ENCODE measurements at regions not wholly inside any gene's neighbourhood (a gene's known extent, or its start where the extent isn't known, plus 50 kb on each side); places are given as distances from the start of the nearest gene placed in this dataset.

GRCh38 chr1:83698644-83699043 lies 300.3 kb downstream of the TTLL7 start:
- ChIA-PET CTCF (no interaction called here), POLR2A (ENCODE audit: unreplicated experiment) (no interaction called here)
- no peak overlapping the region for H4K91ac ChIP-seq (ENCODE audit: insufficient read depth, low read depth, low read length)
- intact Hi-C loops (cut with micrococcal nuclease), result loop anchor here (10.0 kb wide), 1 partner anchor 516 kb away; no protein-coding TSS in a partner anchor
- TF ChIP-seq MAZ (IDR thresholded peaks at IDR 0.05; ENCODE audit: borderline replicate concordance, low read depth, low read length) (no peak), FOS (IDR thresholded peaks at IDR 0.05; ENCODE audit: low read depth, low read length) (no peak), RCOR1 (IDR thresholded peaks at IDR 0.05; ENCODE audit: insufficient replicate concordance, low read length) (no peak), USF2 (IDR thresholded peaks at IDR 0.05; ENCODE audit: low read depth, low read length) (no peak), NFE2L2 (IDR thresholded peaks at IDR 0.05; ENCODE audit: low read depth, low read length) (no peak), ELK1 (IDR thresholded peaks at IDR 0.05; ENCODE audit: borderline replicate concordance, low read depth, low read length) (no peak), RFX5 (IDR thresholded peaks at IDR 0.05; ENCODE audit: low read depth, low read length) (no peak), POLR2A (IDR thresholded peaks at IDR 0.05; ENCODE audit: low read depth, low read length) (no peak), CHD1 (IDR thresholded peaks at IDR 0.05; ENCODE audit: low read depth, low read length) (no peak), BHLHE40 (IDR thresholded peaks at IDR 0.05; ENCODE audit: low read depth, low read length) (no peak), CTCF (conservative IDR thresholded peaks at IDR 0.05; ENCODE audit: low read depth, low read length) (no peak), CEBPB (IDR thresholded peaks at IDR 0.05; ENCODE audit: low read depth, low read length) (no peak), MXI1 (IDR thresholded peaks at IDR 0.05; ENCODE audit: borderline replicate concordance, low read depth, low read length) (no peak), SMC3 (IDR thresholded peaks at IDR 0.05; ENCODE audit: low read depth, low read length) (no peak), MAFK (IDR thresholded peaks at IDR 0.05; ENCODE audit: low read depth, low read length) (no peak), RAD21 (IDR thresholded peaks at IDR 0.05; ENCODE audit: low read length) (no peak)
- no peak overlapping the region for H3K9ac ChIP-seq (ENCODE audit: low read depth, low read length)
- ATAC-seq (ENCODE audit: low read depth) (no peak), DNase-seq (no peak)
- no peaks in the 10 kb centered on the region for H3K9me1 ChIP-seq (ENCODE audit: insufficient read depth, low read length)
- H3K4ac ChIP-seq (ENCODE audit: low read depth, low read length), result no peak overlapping the region
- in situ Hi-C loops (cut with MboI; ENCODE audit: low sequenced_read_pairs), result no loop called here
- dilution Hi-C loops (cut with HindIII; ENCODE audit: low sequenced_read_pairs, unreplicated experiment), result no loop called here
- H3K4me2 ChIP-seq (ENCODE audit: low read depth, low read length), result no peak overlapping the region
- no peaks in the 10 kb centered on the region for H3K9me3 ChIP-seq (ENCODE audit: control insufficient read depth, insufficient read depth, low read length)
- no peaks in the 10 kb centered on the region for H4K20me1 ChIP-seq (ENCODE audit: insufficient read depth, low read length)
- H3K56ac ChIP-seq (ENCODE audit: extremely low read depth, insufficient read depth, low read length), result no peak overlapping the region
- H3K27ac ChIP-seq (ENCODE audit: insufficient read depth, low read length), result no peak overlapping the region
- H2BK20ac ChIP-seq (ENCODE audit: low read depth, low read length), result no peak overlapping the region
- H2AK9ac ChIP-seq (replicated peaks; ENCODE audit: low read depth, low read length, poor library complexity), result no peak overlapping the region
- no CpG with 5 or more reads among the region's 2 CpGs for WGBS, 2 experiments (ENCODE audit: extremely low coverage in 2 of 2, insufficient read length in 1 of 2)
- no peaks in the 10 kb centered on the region for H3K4me1 ChIP-seq (ENCODE audit: control insufficient read depth, insufficient read depth, low read length)
- H2BK120ac ChIP-seq (ENCODE audit: low read depth, low read length), result no peak overlapping the region
- no peak overlapping the region for H2BK15ac ChIP-seq (ENCODE audit: low read depth, low read length)
- BruUV-seq (replicated peaks), result no TSS peak
- no peak overlapping the region for H4K5ac ChIP-seq (ENCODE audit: low read depth, low read length)
- no peak overlapping the region for H4K8ac ChIP-seq (ENCODE audit: low read depth in 2 of 2, low read length in 2 of 2)
- H3K36me3 ChIP-seq (ENCODE audit: control insufficient read depth, insufficient read depth, low read length), result no peaks in the 10 kb centered on the region
- no peaks in the 10 kb centered on the region for H3K79me1 ChIP-seq (ENCODE audit: low read depth in 1 of 2, low read length in 2 of 2)
- H2AK5ac ChIP-seq (ENCODE audit: low read depth, low read length), result no peak overlapping the region
- H3K27me3 ChIP-seq (ENCODE audit: control insufficient read depth, insufficient read depth, low read length), result no peaks in the 10 kb centered on the region
- H2AFZ ChIP-seq (replicated peaks; ENCODE audit: low read length, poor library complexity), result no peak overlapping the region
- H3K4me3 ChIP-seq (ENCODE audit: insufficient read depth, low read depth, low read length), result no peak overlapping the region
- H3K23ac ChIP-seq (ENCODE audit: low read depth, low read length), result no peak overlapping the region
- H3K14ac ChIP-seq (replicated peaks; ENCODE audit: low read depth, low read length), result no peak overlapping the region
- H3K18ac ChIP-seq (ENCODE audit: low read depth, low read length), result no peak overlapping the region
- no peak overlapping the region for H2BK5ac ChIP-seq (ENCODE audit: low read depth, low read length, poor library complexity, severe bottlenecking)
